ENCODE measurements at regions not wholly inside any gene's neighbourhood (a gene's known extent, or its start where the extent isn't known, plus 50 kb on each side); places are given as distances from the start of the nearest gene placed in this dataset.
"Not testable (repeated sequence)": the region's sequence is repeated elsewhere in the genome, so short reads cannot be mapped to it uniquely, and the experiment has no call there.

DNA sequence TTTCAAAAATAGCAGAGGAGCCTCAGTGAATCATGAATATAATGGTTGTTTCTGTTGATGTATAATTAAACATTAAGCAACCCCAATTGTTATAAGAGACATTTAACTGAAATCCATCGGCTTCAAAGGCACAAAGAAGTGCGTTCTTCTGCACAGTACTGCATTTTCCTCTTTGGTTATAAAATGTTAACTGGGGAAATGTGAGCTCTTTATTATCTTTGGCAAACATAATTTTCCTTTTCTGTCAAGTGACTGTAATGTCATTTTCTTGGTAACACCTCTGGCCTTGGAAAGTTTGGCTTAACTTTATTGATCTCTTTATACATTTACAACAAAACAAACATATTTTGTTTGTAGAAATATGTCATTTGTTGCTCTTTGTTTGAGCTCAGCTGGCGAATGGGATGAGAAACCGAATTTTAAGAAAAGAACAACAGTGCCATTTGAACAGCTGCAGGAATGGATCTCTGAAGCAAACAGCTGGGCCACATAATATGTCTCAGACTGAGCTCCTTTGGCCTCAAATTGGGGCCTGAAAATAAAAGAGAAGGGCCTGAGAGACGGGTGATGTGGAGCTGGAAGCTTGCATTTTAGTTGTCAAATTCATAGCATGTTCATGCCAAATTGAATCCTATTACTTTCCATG, 427.0 kb upstream of the SPTLC3 start:
- DNase-seq (ENCODE audit: extremely low read depth, low read depth) = no peak
- TF ChIP-seq, protein P1, sequence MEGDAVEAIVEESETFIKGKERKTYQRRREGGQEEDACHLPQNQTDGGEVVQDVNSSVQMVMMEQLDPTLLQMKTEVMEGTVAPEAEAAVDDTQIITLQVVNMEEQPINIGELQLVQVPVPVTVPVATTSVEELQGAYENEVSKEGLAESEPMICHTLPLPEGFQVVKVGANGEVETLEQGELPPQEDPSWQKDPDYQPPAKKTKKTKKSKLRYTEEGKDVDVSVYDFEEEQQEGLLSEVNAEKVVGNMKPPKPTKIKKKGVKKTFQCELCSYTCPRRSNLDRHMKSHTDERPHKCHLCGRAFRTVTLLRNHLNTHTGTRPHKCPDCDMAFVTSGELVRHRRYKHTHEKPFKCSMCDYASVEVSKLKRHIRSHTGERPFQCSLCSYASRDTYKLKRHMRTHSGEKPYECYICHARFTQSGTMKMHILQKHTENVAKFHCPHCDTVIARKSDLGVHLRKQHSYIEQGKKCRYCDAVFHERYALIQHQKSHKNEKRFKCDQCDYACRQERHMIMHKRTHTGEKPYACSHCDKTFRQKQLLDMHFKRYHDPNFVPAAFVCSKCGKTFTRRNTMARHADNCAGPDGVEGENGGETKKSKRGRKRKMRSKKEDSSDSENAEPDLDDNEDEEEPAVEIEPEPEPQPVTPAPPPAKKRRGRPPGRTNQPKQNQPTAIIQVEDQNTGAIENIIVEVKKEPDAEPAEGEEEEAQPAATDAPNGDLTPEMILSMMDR (IDR thresholded peaks at IDR 0.05; ENCODE audit: low read depth, low read length) = no peak

DNA sequence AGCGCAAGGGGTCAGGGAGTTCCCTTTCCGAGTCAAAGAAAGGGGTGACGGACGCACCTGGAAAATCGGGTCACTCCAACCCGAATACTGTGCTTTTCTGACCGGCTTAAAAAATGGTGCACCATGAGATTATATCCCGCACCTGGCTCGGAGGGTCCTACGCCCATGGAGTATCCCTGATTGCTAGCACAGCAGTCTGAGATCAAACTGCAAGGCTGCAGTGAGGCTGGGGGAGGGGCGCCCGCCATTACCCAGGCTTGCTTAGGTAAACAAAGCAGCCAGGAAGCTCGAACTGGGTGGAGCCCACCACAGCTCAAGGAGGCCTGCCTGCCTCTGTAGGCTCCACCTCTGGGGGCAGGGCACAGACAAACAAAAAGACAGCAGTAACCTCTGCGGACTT, 426.1 kb upstream of the SPTLC3 start:
- not testable (repeated sequence) for DNase-seq (ENCODE audit: extremely low read depth, low read depth)

DNA sequence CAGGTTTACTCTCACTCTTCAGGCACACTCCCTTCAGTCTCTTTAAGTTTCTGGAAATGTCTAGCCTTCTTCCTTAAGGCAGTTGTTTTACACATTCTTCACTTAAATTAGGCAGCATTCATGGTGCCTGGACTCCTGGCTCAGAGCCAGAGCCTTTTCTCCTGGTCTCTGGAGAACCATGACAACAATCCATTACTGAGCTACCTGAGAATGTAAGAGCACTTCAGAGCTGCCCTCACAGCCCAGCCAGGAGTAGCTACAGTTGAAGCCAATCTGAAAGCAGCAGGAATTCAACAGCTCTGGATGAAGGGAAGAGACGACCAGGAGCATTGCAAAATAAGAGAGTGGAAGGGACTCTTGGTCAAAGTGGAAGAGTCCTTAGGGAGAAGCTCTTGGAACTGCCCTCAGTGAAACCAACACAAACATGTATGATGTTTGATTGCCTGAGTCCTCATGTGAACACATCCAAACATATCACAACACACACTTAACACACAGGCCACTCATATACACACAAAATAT, 416.8 kb upstream of the SPTLC3 start:
- no peak for DNase-seq (ENCODE audit: extremely low read depth, low read depth)
- TF ChIP-seq, protein P1 (IDR thresholded peaks at IDR 0.05; ENCODE audit: low read depth, low read length) = no peak

DNA sequence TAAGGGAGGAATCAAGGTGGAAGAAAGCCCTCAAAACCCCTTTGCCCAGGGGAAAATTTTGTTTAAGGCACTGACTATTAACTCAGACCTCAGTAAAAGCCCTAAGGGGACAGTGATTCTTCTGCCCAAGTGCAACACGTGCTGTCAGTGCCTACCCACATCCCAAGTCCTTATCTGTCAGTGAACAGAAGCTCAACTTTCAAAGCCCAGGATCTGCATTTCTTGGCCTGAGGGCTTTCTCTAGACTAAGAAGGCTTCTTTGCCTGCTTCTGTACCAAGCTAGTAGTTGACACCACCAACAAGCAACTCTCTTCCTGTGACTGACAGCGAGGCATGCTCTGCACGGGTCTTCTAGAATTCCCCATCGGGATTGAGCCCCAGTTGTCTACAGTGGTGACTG, 416.0 kb upstream of the SPTLC3 start:
- no peak for DNase-seq (ENCODE audit: extremely low read depth, low read depth)
- TF ChIP-seq, protein P1 (IDR thresholded peaks at IDR 0.05; ENCODE audit: low read depth, low read length) = no peak

DNA sequence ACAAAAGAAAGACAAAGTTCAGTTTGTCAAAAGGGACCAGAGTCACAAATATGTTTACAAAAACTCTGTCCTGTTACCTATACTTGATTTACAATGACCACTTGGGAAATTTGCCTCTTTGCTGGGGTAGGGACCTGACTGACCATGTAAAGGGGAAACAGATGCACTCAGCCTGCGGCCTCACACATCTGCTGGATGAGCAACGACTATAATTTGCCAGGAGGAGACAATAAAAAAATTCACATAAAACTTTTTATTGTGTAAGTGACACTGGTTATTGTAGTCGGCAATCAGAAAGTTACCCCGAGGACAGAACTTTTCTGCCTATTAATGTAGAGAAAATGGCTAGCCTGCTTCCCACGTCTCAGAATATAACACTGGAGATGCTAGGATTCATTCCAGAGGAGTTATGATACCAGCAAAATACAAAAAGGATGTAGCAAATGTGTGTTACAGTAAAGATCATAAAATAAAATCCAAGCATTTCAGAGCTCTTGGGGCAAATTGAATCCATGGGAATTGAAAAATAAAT, 415.4 kb upstream of the SPTLC3 start:
- TF ChIP-seq, protein P1 (IDR thresholded peaks at IDR 0.05; ENCODE audit: low read depth, low read length) = no peak
- DNase-seq (ENCODE audit: extremely low read depth, low read depth) = no peak

DNA sequence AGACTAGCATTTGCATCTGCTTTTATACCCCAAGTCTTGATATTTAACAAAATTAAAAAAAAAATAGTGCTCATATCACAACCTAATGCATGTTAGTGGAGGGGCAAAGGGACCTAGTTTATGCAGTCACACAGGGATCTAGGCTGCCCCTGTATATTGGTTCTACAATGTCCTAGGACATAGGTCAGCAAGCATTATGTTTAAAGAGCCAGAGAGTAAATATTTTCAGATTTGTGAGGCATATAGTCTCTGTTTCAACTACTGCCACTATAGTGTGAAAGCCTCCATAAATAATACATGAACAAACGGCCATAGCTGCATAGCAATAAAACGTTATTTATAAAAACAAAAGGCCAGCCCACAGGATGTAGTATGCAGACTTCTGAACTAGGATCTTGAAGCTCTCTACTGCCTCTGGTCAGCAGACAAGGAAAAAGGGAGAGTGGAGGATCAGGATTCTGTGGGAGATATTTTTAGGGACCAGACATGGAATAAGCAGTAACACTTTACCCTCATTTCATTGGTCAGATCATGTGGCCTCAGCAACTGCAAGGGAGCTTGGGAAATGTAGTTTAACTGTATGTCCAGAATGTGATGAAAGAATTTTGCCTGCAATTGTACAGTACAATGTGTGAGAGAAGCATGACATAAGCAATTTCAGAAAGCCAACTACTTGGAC, 414.2 kb upstream of the SPTLC3 start:
- no peak for DNase-seq (ENCODE audit: extremely low read depth, low read depth)
- TF ChIP-seq, protein P1 (IDR thresholded peaks at IDR 0.05; ENCODE audit: low read depth, low read length) = no peak

DNA sequence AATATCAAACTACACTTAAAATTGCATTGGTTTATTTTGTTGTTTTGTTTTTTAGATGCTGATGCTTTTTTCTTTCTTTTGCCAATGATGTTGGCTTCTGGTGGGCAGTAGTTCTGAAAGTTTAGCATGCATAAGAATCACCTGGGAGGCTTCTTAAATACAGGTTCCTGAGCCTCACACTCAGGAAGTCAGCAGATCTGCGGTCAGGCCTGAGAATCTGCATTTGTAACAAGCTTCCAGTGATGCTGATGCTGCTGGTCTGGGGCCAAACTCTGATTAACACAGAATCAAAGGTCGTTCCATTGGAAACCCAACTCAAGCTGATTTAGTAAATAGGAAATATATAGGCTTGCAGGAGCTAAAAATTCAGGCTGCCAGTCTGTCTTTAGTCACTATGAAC, 412.9 kb upstream of the SPTLC3 start:
- TF ChIP-seq, protein P1 (IDR thresholded peaks at IDR 0.05; ENCODE audit: low read depth, low read length) = no peak
- no peak for DNase-seq (ENCODE audit: extremely low read depth, low read depth)

Measured in AG09319 (cell line).